ENCODE measurements at regions not wholly inside any gene's neighbourhood (a gene's known extent, or its start where the extent isn't known, plus 50 kb on each side); places are given as distances from the start of the nearest gene placed in this dataset.
"Not testable (repeated sequence)": the region's sequence is repeated elsewhere in the genome, so short reads cannot be mapped to it uniquely, and the experiment has no call there.

DNA sequence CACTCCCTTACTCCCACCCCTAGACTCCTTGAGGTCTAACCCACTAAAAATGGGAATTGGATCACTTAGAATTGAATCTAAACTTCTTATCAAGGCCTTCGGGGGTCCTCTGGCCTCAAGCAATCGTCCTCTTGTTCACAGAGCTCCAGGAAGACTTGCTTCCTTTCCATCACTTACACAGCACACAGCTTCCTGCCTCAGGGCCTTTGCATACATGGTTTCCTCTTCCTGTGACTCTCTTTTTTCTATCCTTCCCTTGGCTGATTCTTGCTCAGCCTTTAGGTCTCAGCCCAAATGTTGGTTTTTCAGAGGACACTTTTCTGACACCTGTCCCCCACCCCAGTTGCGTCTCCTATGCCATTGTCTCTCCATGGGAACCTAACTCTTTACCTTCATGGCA lies 50.0 kb upstream of the ALDH1B1 start:
- no peak for DNase-seq

GRCh38 chr9:38342096-38342495 lies 50.4 kb upstream of the ALDH1B1 start:
- DNase-seq = no peak

DNA sequence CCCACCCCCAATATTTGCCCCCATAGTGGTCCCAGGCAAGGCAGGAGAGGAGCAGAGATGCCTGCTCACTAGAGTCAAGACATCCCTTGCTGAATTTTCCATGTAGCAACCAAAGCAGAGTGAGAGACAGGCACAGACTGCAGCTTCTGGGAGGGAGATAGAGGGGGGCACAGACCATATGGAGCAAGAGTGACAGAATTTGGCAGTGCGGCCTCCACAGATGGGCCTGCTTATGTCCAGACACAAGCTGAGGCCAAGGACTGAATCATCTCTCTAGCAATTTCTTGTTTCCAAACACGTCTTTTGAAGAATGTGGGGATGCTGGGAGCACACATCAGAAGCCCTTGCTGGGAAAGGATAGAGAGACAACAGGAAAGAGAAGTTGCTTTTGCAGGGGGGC lies 53.0 kb upstream of the ALDH1B1 start:
- DNase-seq = no peak

DNA sequence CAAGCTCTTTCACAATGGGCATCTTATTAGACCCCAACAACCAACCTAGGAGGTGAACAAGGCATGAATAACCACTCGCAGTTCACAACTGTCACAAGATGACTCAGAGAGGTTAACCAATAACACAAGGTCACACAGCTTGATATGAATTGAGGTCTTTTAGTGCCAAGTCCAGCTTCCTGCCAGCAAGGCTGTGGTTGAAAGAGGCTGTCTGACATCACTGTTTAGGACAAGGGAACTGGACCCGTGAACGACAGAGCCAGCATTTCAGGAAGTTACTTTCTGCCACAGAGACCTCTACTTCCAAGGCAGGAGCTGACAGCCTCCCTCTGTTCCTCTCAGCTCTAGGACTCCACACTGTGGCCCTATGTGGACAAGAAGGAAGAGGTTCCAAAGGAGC lies 53.4 kb upstream of the ALDH1B1 start:
- DNase-seq = no peak

DNA sequence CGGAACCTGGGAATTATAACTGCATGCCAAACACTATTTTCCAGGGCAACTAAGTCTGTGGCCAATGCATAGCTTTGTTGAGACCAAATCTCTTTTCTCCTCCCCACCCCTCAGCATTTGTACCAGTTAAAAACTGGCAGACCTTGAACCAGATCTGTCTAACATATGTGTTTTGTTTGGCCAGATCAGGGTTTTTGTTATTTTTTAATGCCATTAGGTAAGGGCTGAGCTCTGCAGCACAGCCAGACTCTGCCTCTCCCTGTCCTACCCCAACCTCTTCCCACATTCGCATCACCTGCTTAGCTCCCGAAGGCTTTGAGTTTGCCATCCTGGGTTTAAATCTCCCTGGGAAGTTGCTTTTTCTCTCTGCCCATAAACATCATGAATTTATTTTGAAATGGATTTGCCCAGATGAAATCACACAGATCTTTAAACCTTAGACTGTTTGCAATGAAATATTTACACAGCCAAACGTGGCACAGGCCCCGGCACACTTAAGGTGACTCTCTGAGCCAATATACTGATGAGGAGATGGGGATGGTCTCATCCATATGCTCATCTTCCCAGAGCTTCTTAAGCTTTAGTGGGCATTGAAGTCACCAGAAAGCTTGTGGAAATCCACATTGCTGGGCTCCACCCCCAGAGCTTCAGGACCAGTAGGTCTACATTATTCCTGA lies 54.0 kb upstream of the ALDH1B1 start:
- DNase-seq = no peak

- DNase-seq = no peak
Observed at GRCh38 chr9:38337706-38338264, 54.7 kb upstream of the ALDH1B1 start.

- no peak for DNase-seq
Observed at GRCh38 chr9:38337181-38337580, 55.3 kb upstream of the ALDH1B1 start.

DNA sequence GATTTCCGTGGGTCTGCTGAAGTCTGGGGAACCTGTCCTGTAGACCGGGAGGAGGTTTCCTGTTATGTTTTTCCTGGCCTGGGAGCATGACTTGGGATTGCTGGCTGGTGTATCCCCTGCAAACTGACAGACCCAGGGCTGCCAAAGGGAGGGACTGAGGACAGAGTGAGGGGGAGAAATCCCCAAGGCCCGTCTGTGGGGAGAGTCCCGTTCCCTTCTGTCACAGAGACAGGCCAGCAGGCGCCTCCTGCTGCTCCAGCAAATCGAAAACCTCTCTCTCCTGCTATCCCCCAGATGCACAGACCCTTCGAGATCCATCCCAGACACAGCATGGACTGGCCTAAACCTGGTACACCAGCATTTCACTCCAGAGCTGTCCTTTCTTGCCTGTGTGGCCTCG lies 56.2 kb upstream of the ALDH1B1 start:
- no peak for DNase-seq

GRCh38 chr9:38335686-38336085 lies 56.8 kb upstream of the ALDH1B1 start:
- no peak for DNase-seq

GRCh38 chr9:38334234-38334633 lies 58.3 kb upstream of the ALDH1B1 start:
- no peak for DNase-seq

DNA sequence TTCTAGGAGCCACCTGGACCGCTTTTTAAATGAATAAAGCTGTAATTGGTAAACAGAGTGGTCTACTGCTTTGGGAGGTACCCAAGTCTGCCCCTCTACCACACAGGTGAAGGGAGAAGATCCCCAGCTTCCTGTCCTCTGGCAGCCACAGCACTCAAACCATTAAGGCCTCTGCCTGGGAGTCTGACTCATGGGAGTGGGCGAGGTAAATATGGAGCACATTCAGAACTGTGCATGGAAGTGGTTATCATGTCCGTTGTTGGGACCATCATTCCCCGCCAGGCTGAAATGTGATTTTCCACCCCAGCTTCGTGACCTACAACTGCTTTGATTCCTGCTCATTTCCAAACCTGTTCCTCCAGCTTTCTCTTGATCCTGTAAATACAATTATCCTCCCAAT lies 59.5 kb upstream of the ALDH1B1 start:
- no peak for DNase-seq

GRCh38 chr9:38332625-38333024 lies 59.9 kb upstream of the ALDH1B1 start:
- DNase-seq = no peak

DNA sequence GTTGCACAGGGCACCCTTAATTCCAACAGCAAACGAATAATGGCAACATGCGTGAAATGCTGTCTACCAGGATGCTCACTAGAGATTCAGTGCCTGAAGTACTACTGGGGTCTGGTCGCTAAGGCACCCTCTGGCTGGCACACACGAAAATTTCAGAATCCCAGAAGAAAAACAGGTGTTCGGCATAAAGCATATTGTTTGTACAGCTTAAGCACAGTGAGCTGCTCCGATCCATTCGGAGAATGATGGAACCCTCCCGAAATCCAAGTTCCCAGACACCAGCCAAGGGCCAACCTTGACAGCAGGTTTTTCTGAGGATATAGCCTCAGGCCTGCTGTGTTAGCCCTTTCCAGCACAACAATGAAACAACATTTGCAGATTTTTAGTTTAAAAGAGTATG lies 61.4 kb upstream of the ALDH1B1 start:
- no peak for DNase-seq

DNA sequence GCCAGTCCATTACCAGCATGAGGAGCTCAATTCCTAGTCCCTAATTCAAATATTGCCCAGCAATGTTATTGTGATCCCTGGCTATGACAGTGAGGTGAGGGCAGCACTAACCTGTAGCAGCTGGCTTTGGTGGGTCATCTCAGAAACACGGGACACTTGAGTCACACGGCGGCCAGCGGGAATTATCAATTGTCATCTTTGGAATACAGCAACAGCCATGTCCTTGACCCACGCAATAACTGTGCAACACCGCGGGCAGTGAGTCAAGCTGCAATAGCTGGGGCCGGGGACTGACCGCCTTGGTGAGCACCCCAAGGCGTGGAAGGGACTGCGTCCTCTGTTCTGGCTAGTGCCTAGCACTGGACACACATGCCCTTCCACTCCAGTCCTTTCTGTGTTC lies 62.5 kb upstream of the ALDH1B1 start:
- DNase-seq = no peak

- DNase-seq = no peak
Observed at GRCh38 chr9:38328765-38329164, 63.7 kb upstream of the ALDH1B1 start.

- no peak for DNase-seq
Observed at GRCh38 chr9:38326122-38326521, 66.4 kb upstream of the ALDH1B1 start.

- DNase-seq = not testable (repeated sequence)
Observed at GRCh38 chr9:38324213-38324612, 68.3 kb upstream of the ALDH1B1 start.

- no peak for DNase-seq
Observed at GRCh38 chr9:38322937-38323336, 69.6 kb upstream of the ALDH1B1 start.

DNA sequence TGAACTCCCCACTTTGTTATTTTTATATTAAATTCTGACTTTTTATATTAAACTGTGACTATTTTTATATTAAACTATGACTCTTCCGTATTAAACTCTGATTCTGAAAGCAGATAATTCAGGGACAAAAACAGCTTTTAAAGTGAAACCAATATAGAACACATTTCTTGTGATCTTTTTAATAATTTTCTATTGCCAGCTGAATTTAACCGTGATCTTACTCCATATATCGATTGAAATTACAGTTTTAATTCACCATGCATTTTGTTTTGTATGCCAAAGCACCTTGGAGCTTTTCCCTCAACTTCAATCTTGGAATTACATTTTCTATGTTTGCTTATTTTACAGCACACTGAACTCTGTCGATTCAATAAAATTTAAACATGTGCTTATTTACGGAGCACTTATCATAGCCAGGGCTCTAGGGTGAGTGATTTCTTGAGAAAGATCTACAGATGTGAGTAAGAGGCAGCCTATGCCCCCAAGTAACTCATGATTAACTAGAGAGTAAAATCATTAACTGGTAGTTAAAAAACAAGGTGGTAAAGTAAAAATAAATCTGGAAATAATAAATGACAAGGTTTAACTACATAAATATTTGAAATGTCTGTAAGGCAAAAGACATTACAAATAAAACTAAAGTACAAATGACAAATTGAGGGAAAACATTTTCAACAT lies 72.9 kb upstream of the ALDH1B1 start:
- DNase-seq = no peak

GRCh38 chr9:38318759-38319495 lies 73.6 kb upstream of the ALDH1B1 start:
- DNase-seq = no peak

- no peak for DNase-seq
Observed at GRCh38 chr9:38316166-38316780, 76.2 kb upstream of the ALDH1B1 start.

DNA sequence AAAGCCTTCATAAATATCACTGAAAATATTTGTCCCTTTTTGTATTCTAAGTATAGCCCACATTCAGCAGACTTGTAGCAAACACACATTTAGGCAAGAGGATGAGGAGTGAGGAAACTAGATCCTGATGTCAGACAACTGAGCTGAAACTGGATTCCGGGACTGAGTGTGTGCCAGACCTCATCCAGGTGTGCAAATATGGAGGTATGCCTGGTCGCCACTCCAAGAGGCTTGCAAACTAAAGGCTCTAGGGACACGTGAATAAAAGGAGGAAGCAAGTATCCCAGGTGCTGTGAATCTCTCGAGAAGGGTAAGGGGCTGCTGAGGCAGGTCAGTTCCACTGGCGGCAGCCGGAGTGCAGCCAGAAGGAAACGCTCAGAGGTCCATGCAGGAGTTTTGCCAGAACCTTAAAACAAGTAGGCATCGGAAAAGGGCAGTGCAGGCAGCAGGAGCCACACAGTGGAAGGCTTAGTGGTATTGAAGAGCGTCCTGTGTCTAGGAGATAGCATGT lies 77.4 kb upstream of the ALDH1B1 start:
- no peak for DNase-seq

- DNase-seq = no peak
Observed at GRCh38 chr9:38313421-38313820, 79.1 kb upstream of the ALDH1B1 start.
